ENCODE measurements at regions not wholly inside any gene's neighbourhood (a gene's known extent, or its start where the extent isn't known, plus 50 kb on each side); places are given as distances from the start of the nearest gene placed in this dataset.
"Not testable (repeated sequence)": the region's sequence is repeated elsewhere in the genome, so short reads cannot be mapped to it uniquely, and the experiment has no call there.

DNA sequence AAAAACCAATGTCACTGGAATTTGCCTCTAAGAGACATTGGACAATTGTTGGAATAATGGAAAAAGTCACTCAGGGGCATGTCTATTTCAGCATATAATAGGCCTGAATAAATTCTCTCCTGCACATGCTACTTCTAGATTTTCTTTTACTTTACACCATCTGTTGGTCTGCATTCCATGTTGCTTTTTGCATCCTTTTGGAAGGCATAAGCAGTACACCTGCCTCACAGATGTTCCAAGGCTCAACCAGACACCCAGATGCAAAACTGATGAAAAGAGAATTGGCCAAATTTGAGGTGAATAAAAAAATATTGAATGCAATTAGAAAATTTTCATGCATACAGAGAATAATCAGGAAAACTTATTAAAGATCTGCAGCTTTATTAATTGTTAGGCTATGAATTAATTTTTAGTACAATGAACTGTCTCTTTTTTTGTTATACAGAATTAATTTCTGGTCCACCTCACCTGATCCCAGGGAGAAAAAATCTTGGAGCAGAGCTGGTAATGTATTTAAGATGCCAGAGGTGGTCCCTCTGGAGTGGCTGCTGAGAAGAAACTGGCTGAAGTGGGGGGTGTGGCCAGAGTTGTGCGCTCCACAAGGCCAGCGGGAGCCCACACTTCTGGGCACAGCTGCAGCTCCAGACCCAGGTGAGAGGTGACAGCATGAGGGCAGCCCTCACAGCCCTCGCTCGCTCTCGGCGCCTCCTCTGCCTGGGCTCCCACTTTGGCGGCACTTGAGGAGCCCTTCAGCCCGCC, 778.6 kb downstream of the CDH11 start:
- DNase-seq = no peak

DNA sequence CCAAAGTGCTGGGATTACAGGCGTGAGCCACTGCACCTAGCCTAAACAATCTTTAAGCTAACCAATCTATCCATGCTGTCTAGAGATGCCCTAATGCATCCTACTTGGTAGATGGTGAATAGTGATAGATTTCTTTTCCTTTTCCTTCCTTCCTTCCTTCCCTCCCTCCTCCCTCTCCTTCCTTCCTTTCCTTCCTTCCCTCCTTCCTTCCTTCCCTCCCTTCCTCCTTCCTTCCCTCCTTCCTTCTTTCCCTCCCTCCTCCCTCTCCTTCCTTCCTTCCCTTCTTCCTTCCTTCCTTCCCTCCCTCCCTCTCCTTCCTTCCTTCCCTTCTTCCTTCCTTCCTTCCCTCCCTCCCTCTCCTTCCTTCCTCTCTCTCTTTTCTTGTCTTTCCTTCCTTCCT, 780.5 kb downstream of the CDH11 start:
- not testable (repeated sequence) for DNase-seq

DNA sequence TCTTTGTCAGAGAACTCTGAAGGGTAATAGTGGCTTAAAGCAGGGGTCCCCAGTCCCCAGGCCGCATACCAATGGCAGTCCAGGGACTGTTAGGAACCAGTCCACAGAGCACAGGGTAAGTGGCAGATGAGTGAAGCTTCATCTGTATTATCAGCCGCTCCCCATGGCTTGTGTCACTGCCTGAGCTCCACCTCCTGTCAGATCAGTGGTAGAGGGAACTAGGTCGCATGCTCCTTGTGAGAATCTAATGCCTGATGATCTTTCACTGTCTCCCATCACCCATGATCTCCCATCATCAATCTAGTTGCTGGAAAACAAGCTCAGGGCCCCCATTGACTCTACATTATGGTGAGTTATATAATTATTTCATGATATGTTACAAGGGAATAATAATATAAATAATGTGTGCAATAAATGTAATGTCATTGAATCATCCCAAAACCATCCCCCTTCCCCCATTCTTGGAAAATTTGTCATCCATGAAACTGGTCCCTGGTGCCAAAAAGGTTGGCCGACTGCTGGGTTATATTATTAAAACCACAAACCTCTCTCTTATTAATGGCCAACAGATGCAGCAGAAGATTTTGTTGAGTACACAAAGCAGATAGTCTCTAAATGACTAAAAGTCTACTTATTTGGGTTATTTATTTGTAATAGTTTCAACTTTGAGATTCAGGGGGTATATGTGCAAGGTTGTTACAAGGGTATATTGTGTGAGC, 782.7 kb downstream of the CDH11 start:
- DNase-seq = no peak

DNA sequence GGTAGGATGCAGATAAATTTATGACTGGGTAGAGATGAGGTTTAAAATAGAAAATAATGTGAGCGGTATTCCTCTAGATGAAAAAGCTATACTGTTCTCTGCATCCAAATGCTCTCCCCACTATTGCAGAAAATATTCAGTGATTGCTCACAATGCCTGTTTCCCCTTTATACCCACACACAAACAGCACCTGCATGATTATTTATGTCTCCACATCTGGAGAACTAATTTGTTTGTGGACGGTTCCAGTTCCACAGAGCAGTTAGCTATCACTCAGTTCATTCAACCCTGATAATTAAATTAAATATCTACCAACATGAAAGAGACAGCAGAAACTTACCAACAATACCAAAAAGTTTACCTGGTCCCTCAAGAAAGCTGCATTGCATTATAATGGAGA, 800.0 kb downstream of the CDH11 start:
- DNase-seq = no peak

DNA sequence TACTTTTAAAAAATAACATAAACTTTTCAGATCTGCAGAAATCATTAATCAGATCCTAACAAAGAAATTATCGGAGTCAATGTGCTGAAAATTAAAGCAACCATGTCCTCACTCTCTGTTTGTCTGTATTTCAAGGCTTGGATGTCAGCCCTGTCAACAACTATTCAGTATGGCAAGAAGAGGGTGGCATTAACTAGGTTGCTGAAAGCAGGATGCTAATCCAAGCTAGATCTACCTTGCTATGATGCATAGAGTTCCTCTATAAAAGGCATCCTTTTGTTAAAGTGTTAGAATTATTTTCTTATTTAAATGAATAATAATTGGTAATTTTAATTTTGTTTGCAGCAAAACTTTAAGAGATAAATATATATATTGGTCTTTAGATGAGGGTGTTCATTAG, 800.8 kb downstream of the CDH11 start:
- no peak for DNase-seq

DNA sequence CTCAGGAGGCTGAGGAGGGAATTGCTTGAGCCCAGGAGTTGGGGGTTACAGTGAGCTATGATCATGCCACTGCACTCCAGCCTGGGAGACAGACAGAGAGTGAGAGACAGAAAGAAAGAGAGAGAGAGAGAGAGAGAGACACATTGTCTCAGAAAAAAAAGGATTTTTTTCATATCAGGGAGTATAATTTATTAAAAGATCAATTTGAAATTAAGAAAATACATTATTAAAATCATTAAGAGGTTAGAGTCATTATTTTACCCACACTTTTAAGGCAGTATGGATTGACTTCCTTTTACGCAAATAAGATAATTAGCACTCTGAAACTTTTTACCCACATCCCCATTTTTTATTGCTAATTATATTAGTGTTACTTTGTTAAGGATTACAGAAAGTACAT, 804.3 kb downstream of the CDH11 start:
- no peak for DNase-seq

DNA sequence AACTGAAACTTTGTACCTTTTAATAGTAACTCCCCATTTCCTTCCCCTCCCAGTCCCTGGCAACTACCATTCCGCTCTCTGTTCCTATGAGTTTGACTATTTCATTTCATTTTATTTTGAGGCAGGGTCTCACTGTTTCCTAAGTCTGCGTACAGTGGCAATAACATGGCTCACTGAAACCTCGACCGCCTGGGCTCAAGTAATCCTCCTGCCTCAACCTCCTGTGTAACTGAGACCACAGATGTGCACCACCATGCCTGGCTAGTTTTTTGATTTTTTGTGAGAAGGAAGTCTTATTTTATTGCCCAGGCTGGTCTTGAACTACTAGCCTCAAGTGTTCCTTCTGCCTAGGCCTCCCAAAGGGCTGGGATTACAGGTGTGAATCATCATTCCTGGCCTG, 808.1 kb downstream of the CDH11 start:
- no peak for DNase-seq

DNA sequence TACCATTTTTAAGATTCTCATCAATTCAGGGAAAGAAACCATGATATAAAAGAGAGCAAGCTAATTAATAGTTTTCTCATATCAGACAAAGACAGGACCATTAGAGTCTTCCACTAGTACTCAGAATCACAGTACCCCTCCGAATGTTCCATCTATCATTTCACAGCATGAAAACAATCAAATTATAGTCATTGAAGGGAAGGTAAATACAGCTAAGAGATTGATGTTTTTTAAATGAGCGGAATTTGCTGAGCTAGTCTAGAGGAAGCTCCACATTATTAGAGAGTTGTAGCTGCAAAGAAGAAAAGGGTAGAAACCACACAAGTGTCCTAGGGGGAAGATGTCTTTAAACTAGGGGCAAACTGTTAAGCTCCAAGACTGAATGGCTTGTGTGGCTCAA, 808.9 kb downstream of the CDH11 start:
- no peak for DNase-seq

DNA sequence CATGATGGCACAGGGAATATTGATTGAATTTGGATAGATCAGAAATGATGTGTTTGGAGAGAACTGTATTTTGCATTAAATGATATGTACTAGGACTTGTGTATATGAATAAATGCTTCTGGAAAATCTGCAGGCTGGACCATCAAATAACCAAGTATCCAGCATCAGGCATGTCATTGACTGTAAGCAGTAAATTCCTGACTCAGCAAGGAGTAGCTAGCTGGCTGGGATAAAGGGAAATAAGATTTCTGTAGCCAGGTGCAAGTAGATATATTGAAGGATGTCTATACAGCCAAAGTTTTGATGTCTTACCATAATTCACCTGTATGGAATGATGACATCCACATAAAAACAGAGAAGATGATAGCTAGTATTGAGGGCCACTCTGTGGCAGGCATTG, 809.6 kb downstream of the CDH11 start:
- no peak for DNase-seq

DNA sequence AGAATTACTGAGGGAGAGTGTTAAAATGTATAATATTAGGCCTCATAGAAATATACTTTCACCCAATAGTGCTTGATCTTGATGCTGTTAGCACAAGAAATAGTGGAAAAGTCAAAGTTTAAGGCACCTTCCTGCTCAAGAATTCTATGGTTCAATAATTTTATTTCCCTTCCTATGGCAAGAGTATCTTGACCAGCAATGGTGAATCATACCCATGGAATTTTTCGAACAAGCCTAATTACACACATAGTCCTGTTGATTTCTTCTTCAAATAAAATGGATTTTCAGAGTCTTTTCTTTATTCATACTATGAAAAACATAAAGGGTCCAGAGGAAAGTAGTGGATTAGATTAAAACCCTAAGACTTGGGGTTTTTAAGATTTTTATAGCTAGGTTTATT, 810.6 kb downstream of the CDH11 start:
- no peak for DNase-seq

DNA sequence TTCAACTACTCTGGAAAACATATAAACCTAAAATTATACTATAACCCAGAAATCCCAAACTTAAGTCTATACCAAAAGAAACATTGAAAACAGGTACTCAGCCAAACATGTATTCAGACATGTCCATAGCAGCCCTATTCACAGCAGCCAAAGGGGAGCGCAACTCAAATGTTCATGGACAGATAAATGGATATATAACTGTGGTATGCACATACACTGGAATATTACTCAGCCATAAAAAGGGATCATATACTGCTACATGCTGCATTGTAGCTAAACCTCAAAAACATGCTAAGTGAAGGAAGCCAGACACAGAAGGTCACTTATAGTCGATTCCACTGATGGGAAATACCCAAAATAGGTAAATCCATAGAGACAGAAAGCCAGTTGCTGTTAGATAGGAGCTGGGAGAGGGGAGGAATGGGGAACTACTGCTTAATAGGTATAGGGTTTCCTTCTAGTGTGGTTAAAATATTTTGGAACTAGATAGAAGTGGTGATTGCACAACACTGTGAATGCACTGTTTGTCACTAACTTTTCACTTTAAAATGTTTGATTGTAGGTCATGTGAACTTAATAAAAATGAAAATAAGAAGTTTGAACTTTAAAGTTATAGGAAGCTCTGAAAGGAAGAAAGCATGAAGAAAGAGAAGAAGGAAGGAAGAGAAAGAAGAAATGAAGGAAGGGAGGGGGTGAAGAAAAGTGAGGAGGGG, 812.3 kb downstream of the CDH11 start:
- no peak for DNase-seq

DNA sequence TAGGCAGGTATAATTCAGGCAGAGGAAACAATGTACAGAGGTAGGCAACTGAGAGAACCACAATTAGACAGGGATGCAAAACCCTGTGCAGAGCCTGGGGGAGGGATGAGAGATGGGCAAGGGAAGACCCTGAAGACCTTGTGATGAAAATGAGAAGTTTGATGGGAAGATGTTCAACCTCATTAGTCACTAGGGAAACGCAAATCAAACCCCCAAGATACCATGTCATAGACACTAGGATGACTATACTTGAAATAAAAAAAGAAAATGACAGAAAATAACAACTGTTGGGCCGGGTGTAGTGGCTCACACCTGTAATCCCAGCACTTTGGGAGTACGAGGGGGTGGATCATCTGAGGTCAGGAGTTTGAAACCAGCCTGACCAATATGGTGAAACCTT, 813.1 kb downstream of the CDH11 start:
- no peak for DNase-seq

DNA sequence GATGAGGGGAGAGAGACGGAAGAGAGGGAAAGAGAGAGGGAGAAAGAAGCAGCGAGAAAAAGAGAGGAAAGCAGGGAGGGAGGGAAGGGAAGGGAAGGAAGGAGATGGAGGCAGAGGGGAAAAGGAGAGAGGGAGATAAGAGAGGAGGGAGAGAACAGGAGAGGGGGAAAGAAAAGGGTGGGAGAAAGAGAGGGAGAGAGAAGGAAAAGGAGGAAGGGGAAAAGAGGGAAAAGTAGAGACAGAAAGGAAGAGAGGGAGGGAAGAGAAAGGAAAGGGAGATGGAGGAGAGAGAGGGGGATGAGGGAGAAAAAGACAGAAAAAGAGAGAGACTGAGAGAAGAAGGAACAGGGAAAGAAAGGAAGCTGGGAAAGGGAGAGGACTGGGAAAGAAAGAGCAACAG, 814.4 kb downstream of the CDH11 start:
- no peak for DNase-seq

DNA sequence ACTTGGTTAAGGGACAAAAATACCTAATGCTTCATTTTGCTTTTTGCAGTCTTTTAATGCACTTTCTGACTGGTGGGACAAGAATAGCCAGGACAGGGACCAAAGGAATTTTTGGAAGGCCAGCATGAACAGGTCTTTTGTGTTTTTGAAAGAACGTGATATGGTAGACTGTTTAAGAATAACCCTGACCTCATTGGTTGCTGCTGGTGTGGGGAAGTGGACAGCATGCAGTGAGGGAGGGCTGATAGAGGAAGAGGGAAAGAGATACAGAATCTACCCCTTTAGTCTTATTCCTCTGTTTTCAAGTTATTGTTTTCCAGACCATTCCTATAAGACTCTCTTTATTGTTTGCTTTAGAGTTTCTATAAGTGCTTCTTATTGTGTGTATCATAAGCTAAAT, 816.2 kb downstream of the CDH11 start:
- no peak for DNase-seq

DNA sequence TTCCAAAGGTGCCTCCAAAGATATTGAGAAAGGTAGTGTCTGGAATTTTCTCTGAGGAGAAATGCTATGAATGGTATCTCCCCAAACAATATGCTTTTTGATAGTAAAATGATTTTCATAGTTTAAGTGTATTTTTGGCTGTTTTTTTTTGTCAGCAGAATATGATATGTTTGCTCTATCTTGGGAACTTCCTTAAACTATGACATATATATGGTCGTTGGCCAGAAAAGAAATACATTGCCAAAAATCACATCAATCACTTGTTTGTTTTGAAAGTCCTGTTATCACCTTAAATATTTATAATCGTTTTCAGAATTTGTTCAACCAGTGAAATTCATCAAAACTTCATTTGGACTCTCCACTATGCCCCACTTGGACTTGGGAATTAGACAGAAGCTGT, 816.9 kb downstream of the CDH11 start:
- DNase-seq = no peak

DNA sequence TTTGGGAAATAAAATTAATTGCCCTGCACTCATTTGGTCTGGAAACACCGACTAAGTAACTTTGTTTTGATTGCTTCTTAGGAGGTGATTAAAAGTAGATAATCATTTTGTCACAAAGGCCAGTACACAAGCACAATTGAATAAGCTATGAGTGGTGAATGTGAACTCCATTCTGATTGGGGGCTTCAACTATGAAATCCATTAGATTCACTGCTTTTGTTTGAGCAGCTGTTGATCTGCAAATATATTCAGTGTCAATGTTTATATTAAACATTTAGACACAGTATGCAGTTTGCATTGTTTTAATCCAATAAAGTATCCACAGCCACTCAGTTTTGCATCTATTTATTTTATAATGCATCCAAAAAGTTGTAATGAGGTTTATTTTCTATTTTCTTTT, 817.5 kb downstream of the CDH11 start:
- no peak for DNase-seq

DNA sequence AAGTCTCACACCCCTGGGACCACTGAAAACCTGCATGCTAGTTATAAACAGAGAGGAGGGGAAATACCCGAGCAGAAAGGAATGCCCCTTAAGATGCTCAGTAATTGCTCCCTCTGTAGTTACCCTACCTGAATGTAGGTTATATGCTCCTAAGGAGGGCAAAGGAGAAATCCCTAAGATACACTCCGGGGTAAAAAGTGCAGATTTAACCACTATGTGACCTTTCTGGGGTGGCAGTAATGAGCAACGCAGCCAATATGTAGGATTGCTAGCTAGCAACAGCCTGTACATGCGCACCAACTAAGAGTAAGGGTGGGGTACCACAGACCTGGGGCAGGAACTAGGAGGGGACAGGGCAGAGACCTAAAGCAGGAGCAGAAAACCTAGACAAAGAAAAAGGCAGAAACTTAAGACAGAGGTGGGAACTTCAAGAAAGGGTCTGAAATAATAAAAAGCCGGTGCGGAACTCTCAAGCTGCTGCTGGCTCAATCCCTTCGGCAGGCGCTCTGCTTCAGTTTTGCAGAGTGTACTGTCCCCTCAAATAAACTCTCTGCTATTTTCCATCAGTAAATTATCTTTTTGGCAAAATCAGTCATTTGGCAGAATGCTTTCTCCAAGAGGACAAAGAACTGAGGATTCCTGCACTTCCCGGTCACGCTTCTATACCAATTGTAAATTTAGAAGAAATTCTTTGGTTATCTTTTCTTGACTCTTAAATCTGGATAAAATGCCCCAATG, 823.8 kb downstream of the CDH11 start:
- DNase-seq = no peak

DNA sequence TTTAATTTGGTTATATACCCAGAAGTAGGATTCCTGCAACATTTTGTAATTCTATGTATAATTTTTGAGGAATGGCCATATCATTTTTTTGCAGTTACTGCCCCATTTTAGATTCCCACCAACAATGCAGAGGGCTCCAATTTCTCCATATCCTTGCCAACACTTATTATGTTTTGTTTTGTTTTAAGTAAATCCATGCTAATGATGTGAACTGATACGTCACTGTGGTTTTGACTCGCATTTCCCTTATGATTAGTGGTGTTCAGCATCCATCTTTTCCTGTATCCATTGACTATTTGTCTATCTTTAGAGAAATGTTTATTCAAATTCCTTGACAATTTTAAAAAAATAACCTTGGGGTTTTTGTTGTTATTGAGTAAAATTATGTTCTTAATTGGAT, 826.4 kb downstream of the CDH11 start:
- DNase-seq = no peak

DNA sequence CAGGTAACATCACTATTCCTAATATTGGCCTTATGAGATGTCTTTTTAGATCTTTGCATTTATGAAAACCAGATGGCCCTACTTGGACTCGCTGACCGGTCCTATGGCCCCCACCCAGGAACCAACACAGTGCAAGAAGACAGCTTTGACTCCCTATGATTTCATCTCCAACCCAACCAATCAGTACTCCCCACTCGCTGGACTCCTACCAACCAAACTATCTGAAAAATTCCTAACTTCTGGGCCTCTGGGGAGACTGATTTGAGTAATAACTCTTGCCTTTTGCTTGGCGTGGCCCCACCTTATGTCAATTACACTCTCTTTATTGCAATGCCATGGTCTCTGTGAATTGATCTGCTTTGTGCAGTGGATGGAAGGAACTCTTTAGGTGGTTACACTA, 828.9 kb downstream of the CDH11 start:
- DNase-seq = no peak

DNA sequence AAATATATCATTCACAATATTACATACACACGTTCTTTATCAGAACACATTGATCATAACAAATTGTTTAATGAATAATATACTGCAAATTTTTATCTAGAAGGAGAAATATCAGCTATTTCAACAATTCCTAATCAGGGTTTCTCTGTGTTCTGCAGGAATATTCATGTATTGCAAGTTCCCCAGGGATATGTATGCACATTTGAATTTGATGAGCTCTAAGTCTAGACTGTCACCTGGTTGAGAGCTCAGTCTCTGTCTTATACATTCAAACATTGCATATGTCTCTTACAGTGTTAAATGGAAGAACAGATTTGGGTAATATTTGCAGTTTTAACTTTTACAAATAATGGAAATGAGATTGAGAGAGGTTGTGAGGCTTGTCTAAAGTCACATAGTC, 829.7 kb downstream of the CDH11 start:
- DNase-seq = no peak

DNA sequence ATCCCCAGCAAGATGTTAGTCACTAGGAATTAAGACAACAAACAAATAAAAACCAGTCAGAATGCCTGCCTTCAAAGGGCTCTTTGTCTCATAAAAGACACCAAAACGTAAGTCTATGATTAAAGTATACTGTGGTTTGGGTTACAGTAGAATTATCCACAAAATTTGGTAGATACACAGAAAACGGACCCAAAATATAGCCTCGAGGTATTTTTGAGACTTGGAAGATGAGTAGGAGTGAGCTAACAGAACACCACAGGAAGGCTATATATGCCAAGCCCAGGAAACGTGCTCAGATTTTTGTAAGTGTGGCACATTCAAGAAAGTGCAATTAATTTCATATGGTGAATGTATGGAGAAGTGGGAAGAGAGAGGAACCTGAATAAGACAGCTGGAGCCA, 831.4 kb downstream of the CDH11 start:
- DNase-seq = no peak

DNA sequence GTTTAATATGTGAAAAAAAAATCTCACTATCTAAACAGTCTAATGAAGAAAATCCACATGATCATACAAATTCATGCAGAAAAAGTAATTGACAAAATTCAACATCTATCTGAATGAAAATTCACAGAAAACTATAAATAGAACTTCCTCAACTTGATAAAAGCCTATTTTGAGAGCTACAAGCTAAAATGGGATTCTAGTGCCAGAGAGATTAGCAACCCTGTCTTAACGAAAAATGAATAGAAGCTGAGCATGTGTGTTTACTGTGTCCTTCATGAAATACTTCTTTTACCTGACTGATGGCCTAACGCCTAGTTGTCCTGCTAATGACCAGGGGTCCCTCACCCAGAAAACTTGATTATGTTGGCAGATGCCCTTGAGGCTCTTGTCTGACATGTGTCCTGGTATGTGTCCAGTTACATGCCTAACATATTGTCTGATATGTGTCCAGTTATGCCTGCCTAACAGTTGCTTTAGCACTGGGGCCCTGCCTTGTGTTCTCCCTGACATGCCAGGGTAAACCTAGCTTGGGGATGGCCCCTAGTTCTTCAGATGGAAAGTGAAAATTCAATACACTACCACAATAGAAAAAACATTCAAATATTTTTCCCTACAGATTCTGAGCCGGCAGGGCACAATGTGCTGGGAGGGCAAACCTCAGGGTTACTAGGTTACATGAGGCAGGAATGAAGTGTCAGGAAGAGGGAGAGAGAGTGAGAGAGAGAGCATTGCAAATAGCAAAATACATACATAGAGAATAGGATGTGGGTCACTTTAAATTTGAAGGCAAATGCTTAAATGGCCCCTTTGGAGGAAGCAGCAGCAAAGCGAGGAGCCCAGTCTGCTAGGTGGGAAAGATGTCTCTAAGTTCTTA, 834.0 kb downstream of the CDH11 start:
- no peak for DNase-seq
